ENCODE measurements at regions not wholly inside any gene's neighbourhood (a gene's known extent, or its start where the extent isn't known, plus 50 kb on each side); places are given as distances from the start of the nearest gene placed in this dataset.
"Not testable (repeated sequence)": the region's sequence is repeated elsewhere in the genome, so short reads cannot be mapped to it uniquely, and the experiment has no call there.

- DNase-seq (ENCODE audit: low spot score) = no peak
Observed at GRCh38 chrX:122203399-122203798, 980.7 kb upstream of the GRIA3 start.

DNA sequence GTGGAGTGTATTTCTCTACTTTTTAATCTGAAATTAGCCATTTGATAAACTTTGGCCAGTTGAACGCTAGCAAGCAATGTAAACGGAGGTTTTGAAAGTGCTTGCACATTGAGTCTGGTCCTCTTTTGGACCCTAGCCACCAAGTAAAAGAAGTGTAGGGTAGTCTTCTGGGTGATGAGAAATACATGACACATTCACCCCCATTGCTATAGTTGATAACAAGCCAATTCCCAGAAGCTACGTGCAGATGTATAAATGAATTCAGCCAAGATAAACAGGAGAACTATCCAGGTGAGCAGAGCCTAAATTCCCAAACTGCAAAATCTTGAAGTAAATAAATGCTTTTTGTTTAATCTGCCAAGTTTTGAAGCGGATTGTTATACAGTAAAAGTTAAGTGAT is 965.4 kb upstream of the GRIA3 start:
- DNase-seq (ENCODE audit: low spot score) = no peak

DNA sequence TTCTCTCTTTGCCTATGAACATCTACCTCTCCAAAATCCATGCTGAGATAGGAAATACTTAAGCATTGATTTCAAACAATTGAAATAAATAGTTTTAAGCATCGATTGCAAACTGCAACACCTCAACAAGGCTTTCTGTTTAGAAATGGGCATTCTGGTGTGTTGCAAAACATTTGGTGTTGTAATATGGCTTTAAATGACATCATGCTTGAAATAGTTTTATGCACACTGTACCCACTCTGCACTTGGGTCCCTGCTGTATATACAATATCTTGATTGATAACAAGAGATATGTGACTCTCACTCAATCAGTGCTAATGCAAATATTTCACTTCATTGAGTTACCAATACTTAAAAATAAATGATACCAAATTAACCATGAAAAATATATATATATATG is 964.9 kb upstream of the GRIA3 start:
- no peak for DNase-seq (ENCODE audit: low spot score)

GRCh38 chrX:122219735-122220134 is 964.3 kb upstream of the GRIA3 start:
- no peak for DNase-seq (ENCODE audit: low spot score)

- no peak for DNase-seq (ENCODE audit: low spot score)
Observed at GRCh38 chrX:122220644-122221373, 963.3 kb upstream of the GRIA3 start.

GRCh38 chrX:122221810-122222209 is 962.3 kb upstream of the GRIA3 start:
- not testable (repeated sequence) for DNase-seq (ENCODE audit: low spot score)

DNA sequence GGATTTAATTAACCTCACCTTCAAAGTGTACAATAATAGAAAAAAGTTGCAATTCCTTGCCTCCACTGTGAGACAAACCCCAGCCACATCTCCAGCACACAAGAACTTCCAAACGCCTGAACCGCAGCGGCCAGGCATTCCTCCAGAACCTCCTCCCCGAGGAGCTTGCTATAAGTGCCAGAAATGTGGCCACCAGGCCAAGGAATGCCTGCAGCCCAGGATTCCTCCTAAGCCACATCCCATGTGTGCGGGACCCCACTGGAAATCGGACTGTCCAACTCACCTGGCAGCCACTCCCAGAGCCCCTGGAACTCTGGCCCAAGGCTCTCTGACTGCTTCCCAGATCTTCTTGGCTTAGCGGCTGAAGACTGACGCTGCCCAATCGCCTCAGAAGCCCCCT is 959.9 kb upstream of the GRIA3 start:
- DNase-seq (ENCODE audit: low spot score) = not testable (repeated sequence)

DNA sequence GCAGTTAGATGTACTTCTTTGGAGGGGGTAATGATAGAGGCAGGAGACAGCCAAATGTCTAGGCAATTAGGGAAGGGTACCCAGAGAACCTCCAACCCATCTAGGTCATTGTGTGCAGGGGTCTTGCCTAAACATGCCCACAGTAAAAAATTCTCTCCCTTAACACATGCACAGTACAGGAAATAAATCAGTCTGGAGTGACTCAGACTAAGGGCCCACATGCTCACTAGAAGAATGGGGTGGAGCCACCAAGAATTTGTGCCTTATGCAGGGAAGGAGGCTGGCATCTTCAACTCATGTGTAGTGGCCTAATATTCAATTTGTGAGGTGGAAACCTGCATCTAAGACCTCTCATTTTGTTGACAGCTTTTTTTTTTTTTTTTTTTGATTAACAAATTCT is 945.3 kb upstream of the GRIA3 start:
- no peak for DNase-seq (ENCODE audit: low spot score)

DNA sequence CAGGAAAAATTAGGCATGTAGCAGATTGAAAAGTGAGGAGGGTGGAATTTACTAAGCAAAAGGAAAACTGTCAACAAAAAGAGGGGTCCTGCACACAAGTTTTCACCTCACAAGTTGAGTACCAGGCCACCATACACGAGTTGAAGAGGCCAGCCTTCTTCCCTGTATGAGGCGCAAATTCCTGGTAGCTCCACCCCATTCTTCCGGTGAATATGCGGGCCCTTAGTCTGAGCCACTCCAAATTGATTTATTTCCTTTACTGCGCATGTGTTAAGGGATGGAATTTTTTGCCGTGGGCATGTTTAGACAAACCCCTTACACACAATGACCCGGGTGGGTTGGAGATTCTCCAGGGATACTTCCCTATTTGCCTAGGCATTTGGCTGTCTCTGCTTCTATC is 942.1 kb upstream of the GRIA3 start:
- no peak for DNase-seq (ENCODE audit: low spot score)

GRCh38 chrX:122244080-122244479 is 940.0 kb upstream of the GRIA3 start:
- DNase-seq (ENCODE audit: low spot score) = no peak

GRCh38 chrX:122245175-122245574 is 938.9 kb upstream of the GRIA3 start:
- no peak for DNase-seq (ENCODE audit: low spot score)

DNA sequence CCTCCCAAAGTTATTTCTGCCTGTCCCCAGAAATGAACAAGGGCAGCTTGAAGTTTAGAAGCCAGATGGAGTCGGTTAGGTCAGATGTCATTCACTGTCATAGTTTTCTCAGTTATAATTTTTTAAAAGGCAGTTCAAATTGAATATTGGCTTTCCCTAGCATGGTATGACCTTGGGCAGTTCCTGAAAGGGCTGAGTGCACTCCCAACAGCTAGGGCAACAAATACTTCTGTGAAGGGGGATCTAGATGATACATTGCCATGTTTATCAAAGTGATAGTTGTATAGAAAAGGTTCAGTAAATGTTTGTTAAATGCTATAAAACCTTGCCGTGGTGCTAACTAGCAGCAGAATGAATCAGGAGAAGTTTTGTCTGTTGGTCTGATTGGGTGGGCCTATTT is 938.1 kb upstream of the GRIA3 start:
- no peak for DNase-seq (ENCODE audit: low spot score)

- DNase-seq (ENCODE audit: low spot score) = no peak
Observed at GRCh38 chrX:122246937-122247336, 937.1 kb upstream of the GRIA3 start.

GRCh38 chrX:122248681-122249080 is 935.4 kb upstream of the GRIA3 start:
- DNase-seq (ENCODE audit: low spot score) = no peak

DNA sequence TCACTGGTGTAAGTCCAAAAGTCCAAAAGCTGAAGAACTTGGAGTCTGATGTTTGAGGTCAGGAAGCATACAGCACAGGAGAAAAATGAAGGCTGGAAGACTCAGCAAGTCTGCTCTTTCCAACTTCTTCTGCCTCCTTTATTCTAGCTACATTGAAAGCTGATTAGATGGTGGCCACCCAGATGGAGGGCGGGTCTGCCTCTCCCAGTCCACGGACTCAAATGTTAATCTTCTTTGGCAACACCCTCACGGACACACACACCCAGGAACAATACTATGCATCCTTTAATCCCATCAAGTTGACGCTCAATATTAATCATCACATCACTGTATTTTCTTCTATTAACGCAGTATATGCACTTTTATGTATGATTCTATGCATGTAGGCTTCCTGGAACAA is 931.6 kb upstream of the GRIA3 start:
- no peak for DNase-seq (ENCODE audit: low spot score)

- no peak for DNase-seq (ENCODE audit: low spot score)
Observed at GRCh38 chrX:122268353-122268752, 915.7 kb upstream of the GRIA3 start.

DNA sequence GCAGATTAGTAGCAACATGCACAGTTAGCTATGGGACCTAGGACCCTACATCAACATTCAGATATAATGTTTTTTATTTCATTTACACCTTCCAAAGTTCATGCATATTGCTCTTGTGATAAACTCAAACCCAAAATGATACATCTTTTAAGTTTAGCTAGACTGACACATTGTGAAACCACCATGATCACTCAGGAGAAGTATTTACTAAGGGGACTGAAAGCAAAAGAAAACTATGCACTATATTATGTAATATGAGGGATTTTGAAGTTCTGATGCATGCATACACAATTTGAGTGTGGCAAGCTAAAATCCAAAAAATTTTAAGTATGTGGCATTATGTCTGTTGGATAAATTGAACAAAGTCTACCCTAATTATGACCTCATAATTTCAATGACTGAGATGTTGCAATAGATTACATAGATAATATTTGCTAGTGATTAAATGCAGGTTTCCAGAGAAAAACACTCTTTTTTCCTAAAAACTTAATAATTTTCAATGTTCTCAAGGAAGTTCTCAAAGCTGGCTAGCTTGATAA is 914.8 kb upstream of the GRIA3 start:
- no peak for DNase-seq (ENCODE audit: low spot score)

- no peak for DNase-seq (ENCODE audit: low spot score)
Observed at GRCh38 chrX:122270809-122271494, 913.1 kb upstream of the GRIA3 start.

GRCh38 chrX:122272011-122272410 is 912.1 kb upstream of the GRIA3 start:
- no peak for DNase-seq (ENCODE audit: low spot score)

DNA sequence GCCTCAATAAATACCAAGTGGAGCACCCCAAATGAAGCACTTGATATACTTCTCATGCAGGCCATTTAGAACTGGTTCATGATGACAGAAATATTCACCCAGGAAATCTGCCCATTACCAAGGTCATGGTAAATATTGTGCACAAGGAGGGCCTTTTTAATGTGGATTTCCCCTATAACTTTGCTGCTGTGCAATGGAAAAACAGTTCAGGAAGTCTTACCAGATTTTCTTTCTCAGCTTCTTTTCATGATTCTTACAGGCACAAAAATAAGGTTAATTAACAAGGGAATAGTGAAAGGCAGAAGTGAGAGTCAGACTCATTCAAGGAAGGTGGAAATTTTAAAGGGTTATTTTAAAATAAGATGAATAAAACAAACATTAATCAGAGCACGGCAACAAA is 904.3 kb upstream of the GRIA3 start:
- no peak for DNase-seq (ENCODE audit: low spot score)

GRCh38 chrX:122299822-122300221 is 884.3 kb upstream of the GRIA3 start:
- not testable (repeated sequence) for DNase-seq (ENCODE audit: low spot score)

DNA sequence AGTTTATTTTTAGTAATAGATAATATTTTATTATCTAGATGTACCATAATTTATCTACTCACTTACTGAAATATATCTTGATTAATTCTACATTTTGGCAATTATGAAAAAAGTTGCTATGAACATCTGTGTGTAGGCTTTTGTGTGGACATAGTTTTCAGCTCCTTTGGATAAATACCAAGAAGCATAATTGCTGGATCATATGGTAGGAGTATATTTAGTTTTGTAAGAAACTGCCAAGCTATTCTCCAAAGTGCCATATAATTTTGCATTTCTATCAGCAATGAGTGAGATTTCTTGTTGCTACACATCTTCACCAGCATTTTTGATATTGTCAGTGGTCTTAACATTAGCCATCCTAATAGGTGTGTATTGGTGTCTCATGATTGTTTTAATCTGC is 882.6 kb upstream of the GRIA3 start:
- DNase-seq (ENCODE audit: low spot score) = no peak

GRCh38 chrX:122303761-122304160 is 880.3 kb upstream of the GRIA3 start:
- no peak for DNase-seq (ENCODE audit: low spot score)

- DNase-seq (ENCODE audit: low spot score) = no peak
Observed at GRCh38 chrX:122344816-122345215, 839.3 kb upstream of the GRIA3 start.
